ENCODE measurements at regions not wholly inside any gene's neighbourhood (a gene's known extent, or its start where the extent isn't known, plus 50 kb on each side); places are given as distances from the start of the nearest gene placed in this dataset.

DNA sequence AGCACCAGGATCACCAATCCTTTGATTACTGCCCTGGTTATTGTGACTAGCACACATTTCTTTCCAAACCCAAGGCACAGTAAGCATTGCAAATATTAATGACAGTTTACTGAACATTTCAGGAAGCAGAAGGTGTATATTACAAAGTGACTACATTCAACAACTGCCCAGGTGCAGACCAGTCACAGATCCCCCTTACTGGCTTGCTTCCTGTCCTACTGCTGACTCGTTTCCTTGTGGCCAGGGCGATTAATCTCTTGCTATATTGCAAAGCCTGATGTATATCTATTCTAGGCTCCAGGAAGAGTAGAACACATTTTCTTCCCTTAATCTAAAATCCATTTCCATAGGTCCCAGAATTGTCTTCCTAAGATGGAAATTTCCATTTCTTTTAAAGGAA is 77.2 kb upstream of the EPHA7 start:
- no peak for TF ChIP-seq CREB1 (IDR thresholded peaks at IDR 0.05; ENCODE audit: low read depth)
- TF ChIP-seq, protein P1, sequence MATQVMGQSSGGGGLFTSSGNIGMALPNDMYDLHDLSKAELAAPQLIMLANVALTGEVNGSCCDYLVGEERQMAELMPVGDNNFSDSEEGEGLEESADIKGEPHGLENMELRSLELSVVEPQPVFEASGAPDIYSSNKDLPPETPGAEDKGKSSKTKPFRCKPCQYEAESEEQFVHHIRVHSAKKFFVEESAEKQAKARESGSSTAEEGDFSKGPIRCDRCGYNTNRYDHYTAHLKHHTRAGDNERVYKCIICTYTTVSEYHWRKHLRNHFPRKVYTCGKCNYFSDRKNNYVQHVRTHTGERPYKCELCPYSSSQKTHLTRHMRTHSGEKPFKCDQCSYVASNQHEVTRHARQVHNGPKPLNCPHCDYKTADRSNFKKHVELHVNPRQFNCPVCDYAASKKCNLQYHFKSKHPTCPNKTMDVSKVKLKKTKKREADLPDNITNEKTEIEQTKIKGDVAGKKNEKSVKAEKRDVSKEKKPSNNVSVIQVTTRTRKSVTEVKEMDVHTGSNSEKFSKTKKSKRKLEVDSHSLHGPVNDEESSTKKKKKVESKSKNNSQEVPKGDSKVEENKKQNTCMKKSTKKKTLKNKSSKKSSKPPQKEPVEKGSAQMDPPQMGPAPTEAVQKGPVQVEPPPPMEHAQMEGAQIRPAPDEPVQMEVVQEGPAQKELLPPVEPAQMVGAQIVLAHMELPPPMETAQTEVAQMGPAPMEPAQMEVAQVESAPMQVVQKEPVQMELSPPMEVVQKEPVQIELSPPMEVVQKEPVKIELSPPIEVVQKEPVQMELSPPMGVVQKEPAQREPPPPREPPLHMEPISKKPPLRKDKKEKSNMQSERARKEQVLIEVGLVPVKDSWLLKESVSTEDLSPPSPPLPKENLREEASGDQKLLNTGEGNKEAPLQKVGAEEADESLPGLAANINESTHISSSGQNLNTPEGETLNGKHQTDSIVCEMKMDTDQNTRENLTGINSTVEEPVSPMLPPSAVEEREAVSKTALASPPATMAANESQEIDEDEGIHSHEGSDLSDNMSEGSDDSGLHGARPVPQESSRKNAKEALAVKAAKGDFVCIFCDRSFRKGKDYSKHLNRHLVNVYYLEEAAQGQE (IDR thresholded peaks at IDR 0.05; ENCODE audit: low read depth): no peak
- TF ChIP-seq MAX (IDR thresholded peaks at IDR 0.05): no peak
- TF ChIP-seq EGR1 (IDR thresholded peaks at IDR 0.05): no peak
- TF ChIP-seq ZBTB7A (IDR thresholded peaks at IDR 0.05; ENCODE audit: low read depth): no peak
- no peak for TF ChIP-seq CEBPB (IDR thresholded peaks at IDR 0.05)
- TF ChIP-seq EP300 (IDR thresholded peaks at IDR 0.05; ENCODE audit: borderline replicate concordance): no peak
- TF ChIP-seq RAD21 (IDR thresholded peaks at IDR 0.05; ENCODE audit: low read depth): no peak
- TF ChIP-seq FOXM1 (IDR thresholded peaks at IDR 0.05; ENCODE audit: borderline replicate concordance, low read depth): no peak
- TF ChIP-seq USF1 (IDR thresholded peaks at IDR 0.05): no peak
